ENCODE measurements at regions not wholly inside any gene's neighbourhood (a gene's known extent, or its start where the extent isn't known, plus 50 kb on each side); places are given as distances from the start of the nearest gene placed in this dataset.

DNA sequence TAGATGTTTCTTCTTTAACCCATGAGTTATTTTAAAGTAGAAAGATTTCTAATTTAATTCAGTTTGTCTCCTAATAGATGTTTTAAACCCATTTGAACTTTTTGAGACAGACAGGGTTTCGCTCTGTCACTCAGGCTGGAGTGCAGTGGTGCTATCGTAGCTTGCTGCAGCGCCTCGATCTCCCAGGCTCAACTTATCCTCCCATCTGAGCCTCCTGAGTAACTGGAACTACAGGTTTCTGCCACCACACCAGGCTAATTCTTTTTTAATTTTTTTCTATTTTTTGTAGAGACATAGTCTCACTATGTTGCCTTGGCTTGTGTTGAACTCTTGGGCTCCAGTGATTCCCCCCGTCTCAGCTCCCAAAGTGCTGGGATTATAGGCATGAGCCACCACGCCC is 53.0 kb upstream of the RAB18 start:
- no peak for DNase-seq

DNA sequence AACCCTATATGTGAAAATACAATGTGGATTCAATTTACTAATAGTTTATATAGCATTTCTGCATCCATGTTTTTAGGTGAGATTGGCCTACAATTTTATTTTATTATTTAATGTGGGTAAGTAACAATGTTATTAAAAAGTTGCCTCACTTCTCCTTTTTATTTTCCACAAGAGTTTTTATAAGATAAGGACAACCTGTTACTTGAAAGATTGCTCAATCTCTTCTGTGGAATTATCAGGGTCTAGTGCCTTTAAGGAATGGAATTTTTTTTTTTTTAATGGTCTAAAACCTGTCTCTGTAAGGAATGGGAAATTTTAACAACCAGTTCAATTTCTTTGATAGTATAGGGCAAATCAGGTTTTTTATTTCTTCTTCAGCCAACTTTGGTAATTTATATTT is 53.9 kb upstream of the RAB18 start:
- DNase-seq = no peak

DNA sequence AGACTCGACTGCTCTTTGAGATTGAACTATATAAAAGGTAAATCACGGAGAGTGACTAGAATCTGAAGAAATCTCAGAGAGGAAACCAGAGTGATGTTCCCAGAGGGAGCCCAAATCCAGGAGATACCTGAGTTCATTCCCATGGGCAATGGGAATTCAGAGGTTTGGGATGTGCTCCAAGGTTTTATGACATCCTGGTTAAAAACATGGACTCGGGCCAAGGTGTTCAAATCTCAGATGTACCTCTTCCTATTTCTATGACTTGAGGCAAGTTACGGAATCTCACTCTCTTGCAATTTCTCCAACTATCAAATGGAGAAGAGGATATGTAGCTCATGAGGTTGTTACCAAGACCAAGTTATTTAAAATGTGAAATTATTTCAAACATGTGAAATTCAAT is 54.5 kb upstream of the RAB18 start:
- no peak for DNase-seq

DNA sequence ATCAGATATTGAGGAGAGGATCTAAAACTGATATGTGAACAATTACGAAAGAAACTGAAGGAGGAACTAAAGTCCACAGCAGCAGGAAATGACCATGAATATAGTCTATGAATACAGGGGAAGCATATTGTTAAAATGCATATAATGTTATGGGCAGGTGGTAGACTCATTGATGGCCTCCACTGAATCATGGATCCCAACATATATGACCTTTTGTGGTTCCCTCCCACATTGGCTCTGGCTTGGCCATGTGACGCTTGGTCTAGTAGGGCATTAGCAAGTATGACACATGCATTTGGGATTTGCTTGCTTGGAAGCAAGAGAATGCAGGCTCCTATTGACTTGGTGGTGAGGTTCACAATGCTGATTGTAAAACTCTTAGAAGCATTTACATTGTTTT is 55.2 kb upstream of the RAB18 start:
- no peak for DNase-seq

DNA sequence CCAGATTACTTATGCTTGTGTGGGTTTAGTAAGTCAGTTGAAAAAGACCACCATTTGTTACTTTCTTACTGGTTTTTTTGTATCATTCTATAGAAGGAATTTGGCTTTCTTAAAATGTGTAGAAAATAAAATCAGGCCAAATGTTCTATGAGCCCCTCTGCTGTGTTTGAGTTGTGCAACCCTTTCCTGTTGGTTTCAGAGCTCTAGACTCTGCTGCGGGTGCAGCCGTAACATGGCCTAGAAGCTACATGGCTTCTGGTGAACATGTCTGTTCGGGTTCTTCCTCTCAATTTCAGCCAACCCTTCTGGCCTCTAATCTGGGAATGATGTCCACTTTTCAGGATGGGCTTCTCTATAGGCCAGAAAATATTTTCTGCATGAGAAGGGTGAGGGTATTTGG is 56.6 kb upstream of the RAB18 start:
- no peak for DNase-seq

DNA sequence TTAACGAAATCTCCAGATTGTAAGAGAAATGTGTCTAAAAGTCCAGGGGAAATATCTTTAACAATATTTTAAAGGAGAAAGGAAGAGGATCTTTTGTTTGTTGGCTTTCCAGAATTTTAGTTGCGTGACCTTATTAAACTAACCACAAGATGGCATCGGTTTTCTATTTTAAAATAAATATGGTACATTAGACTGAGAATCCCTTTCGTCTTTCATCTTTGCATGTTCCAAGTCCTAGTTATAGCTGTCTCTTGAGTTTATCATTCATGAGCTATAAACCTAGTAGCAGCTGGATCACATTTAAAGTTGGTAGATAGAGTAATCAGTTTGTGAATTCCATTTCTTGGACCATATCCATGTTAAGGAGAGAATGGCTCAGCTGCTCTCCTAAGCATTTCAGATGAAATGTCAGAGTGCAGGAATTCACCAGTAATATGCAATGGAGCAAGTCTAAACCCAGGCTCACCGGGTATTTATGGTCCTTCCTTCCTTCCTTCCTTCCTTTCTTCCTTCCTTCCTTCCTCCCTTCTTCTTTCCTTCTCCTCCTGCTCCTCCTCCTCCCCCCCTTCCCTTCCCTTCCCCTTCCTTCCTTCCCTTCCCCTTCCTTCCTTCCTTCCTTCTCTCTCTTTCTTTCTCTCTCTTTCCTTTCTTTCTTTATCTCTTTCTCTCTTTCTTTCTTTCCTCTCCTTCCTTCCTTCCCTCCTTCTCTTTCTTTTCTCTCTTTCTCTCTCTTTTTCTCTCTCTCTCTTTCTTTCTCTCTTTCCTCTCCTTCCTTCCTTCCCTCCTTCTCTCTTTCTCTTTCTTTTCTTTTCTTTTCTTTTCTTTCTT is 57.8 kb upstream of the RAB18 start:
- DNase-seq = no peak

DNA sequence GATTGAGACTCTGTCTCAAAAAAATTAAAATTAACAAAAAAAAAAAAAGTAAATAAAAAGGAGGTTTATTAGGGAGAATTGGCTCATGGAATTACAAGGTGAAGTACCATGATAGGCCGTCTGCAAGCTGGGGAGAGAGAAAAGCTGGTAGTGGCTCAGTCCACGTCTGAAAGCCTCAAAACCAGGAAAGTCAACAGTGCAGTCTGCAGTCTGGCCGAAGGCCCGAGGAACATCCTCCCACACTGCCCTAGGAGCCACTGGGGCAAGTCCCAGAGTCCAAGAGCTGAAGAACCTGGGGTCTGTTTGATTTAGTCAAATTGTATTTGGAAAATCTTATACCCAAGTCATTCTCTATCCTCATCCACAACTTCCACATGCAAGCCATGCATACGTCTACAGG is 59.0 kb upstream of the RAB18 start:
- DNase-seq = no peak

DNA sequence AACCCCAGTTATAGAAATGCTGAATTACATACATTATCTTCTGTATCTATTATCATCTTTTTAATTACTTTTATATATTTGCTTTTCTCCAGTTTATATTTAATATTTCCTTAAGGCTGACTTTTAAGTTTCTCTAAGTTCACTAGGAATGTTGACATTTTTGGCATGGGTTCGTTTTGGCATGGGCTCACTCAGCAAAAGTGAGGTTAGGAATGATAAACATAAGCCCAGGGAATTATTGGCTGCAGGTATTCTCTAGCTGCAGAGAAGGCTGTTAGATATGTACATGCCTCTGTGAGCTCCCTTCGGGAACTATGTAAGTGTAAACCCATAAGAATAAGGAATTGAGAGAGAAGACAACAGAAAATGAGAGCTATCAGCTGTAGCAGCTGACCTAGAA is 63.6 kb upstream of the RAB18 start:
- no peak for DNase-seq

DNA sequence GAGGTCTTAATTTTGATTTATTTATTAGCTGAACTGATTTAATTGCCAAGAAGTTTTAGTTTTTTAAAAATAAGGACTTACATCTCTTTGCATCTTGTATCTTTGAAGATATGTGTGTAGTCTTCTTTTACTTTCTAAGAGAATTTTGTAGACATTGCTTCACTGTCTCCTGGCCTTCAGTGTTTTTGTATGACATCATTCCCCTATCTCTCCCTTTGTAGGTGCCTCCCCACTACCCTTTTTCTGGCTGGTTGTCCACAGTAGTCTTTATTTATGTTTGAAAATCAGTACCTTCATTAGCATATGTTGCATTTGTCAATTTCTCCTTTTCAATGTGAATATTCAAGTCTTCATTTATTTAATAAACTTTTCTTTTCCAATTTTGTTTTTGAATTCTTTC is 64.1 kb upstream of the RAB18 start:
- DNase-seq = no peak

DNA sequence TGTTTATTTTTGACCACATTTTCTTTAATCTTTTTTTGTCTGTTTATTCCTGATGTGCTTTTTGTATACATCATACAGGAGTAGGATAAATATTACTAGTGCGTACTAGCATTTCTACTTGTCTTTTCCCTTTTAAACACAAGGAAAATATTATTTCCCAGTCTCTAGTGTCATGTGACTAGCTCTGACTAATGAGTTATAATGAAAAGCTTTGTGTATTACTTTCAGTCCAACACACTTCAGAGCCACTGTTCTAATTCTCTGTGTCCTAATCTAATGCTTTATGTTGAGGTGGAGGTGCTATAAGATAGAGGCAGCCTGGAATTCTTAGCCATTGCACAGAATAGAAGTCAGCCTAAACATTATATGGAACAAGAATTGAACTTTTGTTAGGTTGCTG is 65.0 kb upstream of the RAB18 start:
- DNase-seq = no peak

DNA sequence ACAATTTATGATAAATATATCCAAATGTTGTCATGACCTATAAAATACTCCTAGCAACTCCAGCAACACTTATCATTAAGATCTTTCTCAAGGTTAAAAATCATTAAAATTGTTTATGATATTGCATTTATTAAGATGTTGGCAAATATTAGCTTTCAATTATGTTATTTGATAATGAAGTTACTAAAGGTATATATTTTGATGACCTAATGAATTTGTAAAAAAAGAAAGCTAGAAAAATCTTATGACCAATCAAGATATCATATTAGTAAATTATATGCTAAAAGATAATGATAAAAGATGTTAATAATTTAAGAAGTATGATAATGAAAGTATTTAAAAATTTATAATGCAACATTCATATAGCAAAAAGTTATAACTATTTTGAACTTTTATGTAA is 66.3 kb upstream of the RAB18 start:
- no peak for DNase-seq

DNA sequence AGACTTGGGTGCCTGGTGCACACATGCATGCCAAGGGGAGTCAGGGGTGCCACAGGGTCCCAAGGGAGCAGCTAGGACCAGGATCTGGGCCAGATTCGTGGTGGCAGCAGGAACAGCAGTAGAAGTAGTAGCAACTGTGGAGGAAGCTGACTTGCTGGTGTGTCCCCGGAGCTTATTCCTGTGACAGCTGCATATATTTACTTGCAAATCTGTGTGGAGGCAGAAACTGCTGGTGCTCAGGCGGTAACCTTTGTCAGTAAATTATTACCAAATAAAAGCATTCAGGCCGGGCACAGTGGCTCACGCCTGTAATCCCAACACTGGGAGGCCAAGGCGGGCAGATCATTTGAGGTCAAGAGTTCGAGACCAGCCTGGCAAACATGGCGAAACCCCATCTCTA is 67.4 kb upstream of the RAB18 start:
- DNase-seq = no peak

DNA sequence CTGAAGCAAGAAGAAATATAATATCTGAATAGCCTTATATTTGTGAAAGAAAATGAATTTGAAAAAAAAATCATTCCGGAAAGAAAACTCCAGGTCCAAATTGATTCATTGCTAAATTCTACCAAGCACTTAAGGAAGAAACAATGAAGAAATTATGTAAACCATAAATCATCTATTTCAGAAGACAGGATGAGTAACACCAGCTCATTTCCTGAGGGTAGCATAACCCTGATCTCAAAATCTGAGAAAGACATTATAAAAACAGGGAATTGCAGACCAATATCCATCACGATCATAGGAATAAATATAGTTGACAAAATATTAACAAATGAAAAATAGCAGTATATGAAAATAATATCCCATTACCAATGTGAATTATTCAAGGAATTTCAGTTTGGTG is 70.1 kb upstream of the RAB18 start:
- no peak for DNase-seq

DNA sequence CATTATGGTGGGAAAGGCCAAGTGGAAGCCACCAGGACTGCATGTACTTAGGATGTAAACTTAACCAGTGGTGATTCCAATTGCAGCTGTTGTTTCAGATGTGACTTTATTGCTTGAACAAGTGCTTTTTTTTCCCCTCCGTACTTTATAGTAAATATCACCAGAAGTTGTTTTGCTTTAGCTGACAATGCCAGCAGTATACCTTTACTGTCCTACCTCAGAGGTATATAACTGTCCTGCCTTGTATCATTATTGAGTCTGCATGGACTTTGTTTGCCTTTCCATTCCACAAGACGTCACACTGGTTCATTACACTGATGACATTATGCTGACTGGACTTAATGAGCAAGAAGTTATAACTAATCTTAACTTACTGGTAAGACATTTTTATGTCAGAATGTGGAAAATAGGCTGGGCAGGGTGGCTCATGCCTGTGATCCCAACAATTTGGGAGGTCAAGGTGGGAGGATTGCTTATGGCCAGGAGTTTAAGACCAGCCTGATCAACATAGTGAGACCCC is 77.1 kb upstream of the RAB18 start:
- DNase-seq = no peak

DNA sequence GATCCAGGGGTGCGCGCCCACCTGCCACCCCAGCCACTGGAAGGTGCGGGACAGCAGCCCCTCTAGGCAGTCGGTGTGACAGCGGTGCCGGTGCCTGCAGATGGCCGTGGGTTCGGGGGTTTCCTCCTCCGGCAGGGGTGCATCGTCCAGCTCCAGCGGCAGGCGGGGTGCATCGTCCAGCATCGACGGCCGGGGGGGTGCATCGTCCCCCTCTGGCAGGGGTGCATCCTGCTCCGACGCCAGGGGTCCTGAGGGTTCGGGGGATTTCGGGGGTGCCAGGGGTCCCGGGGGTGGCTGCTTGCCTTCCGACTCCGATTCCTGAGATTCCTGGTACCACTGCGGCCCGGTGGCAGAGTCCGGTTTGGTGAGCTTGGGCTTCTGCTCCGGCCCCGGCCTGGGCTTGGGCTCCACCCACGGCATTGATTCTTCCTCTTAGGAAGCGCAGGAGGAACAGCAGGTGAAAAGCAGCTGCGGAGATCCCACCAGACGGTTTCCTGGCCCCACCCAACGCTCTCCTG is 90.2 kb upstream of the RAB18 start:
- DNase-seq = no peak

DNA sequence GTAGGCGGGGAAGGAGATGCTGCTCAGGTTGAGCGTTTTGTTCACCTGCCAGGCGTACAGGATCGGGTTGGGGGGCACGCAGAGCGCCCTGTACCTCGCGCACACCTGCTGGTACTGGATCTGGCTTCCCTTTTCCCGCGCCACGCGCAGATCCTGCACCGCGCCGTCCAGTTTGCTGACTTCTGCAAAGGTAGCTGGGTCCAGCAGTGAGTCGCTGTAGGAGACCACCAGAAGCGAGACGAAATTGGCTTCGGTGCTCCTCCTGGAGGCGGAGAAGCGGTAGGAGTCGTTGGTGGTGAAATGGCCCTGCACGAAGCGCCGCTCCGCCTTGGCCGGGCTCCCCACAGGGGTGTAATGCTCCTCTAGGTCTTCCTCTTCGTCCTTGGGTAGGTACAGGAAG is 90.7 kb upstream of the RAB18 start:
- no peak for DNase-seq

DNA sequence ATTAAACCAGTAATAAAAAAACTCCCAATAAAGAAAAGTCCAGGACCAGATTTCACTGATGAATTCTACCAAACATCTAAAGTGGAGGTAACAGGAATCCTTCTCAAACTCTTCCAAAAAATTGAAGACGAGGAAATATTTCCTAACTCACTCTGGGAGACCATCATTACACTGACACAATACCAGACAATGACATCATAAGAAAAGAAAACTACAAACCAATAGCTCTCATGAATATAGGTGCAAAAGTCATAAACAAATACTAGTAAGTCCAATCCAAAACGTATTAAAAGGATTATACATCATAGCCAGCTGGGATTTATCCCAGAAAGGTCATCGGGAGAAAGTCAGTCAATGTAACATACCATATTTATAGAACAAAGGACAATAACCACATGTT is 94.0 kb upstream of the RAB18 start:
- DNase-seq = no peak

DNA sequence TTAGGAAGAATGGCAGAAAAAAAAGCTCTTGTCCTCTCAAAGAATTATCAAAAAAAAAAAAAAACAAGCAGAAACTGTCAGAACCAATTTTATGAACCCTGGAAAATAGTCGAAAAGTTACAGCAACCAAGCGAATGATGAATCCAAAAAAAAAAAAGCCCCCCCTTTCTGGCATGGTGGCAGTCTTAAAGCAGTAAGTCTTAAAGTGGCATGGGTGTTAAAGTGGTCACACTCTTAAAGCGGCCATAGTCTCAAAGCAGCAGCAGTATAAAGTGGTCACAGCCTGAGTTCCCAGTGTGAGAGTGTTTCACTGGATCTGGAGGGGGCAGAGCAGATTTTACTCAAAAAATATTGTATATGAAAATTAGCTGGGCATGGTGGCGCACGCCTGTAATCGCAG is 96.8 kb upstream of the RAB18 start:
- no peak for DNase-seq

DNA sequence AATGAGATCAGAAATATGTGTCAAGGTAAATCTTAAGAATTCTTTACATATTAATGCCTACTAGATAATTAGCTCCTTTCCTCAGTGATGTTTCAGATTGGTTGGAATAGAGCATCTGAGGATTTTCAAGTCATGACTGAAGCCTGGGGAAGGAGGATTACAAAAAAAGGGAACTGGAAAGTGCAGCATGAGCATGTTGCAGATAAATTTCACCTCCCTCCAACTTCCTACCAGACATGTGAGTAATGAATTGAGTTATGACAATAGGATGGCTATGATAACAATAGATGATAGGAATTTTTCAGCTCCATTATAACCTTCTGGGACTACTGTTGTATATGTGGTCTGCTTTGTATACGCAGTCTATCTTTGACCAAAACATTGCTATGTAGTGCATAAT is 104.2 kb upstream of the RAB18 start:
- no peak for DNase-seq

DNA sequence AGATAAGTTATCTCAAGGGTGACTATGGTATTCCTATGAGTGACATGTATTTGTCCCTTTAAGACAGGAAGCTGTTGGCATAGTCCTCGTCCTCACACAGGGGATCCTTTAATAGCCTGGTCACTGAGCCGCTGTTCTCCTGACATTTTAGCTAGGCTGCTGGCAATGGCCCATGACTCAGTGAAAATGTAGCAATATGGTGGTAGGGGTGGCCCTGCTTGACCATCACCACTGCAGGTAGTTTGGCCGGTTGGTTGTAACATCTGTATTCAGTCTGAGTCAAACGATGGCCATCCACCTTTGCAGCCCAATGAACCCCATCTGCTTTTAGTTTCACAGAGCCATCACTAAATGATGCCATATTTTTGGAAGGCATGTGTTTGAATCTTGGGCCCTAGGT is 110.1 kb upstream of the RAB18 start:
- DNase-seq = no peak

DNA sequence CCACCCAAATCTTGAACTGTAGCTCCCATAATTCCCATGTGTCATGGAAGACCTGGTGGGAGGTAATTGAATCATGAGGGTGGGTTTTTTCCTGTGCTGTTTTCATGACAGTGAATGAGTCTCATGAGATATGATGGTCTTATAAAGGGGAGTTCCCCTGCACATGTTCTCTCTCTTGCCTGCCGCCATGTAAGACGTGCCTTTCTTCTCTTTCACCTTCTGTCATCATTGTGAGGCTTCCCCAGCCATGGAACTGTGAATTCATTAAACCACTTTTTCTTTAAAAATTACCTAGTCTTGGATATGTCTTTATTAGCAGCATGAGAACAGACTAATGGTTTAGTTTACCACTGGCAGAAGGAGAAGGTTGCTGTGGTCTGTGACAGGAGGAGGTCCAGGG is 111.5 kb upstream of the RAB18 start:
- no peak for DNase-seq

DNA sequence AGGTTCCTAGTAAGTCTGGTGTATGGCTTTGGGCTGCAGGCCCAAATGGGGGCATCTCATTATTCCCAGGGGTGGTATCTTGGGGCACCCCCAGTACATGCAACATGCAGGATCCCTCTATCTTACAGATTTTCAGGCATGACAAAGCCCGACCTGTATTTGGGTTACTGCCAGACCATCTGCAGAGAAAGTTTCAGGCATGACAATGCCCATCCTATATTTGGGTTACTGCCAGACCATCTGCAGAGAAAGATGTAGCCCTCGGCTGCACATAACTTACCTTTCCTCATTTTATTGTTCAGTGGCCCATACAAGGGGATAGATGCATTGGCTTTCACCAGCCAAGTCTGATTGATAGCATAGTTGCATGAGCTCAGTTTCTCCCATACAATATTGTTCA is 112.2 kb upstream of the RAB18 start:
- DNase-seq = no peak

DNA sequence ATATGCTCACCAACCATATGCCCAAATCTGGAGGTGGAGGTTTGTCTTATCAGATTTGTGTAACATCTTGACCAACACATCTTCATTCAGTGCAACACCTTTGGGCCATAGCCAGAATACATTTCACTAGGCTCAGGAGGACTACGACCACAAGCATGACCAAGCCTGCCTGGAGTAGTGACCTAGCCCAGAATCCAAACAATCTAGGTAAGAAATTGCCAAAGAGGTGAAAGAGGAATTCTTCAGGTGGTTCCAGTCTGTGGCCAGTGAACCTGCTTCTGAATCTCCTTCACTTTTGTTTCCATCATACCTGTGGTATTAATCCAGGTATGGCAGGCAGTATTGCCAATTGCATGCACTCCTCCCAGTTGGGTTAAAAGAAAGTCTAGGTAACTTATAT is 112.8 kb upstream of the RAB18 start:
- DNase-seq = no peak

DNA sequence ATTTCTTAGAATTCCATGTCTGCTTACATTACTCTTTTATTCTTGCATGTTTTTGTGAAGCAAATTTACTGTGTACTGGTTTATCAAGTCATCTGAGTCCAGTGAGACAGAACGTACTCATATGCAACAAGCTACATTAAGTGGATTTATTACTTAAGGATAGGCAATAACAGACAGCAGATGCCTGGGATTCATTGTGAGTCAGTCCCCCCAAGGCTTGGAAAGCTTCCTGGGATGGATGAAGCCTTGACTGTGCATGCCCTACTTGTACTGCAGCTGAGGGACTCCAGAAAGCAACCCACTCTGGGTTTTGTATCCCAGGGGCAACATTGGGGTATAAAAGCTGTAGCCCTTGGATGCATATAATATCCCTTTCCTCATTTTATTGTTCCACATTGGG is 113.4 kb upstream of the RAB18 start:
- no peak for DNase-seq
